ENCODE measurements at regions not wholly inside any gene's neighbourhood (a gene's known extent, or its start where the extent isn't known, plus 50 kb on each side); places are given as distances from the start of the nearest gene placed in this dataset.
"Not testable (repeated sequence)": the region's sequence is repeated elsewhere in the genome, so short reads cannot be mapped to it uniquely, and the experiment has no call there.

GRCh38 chr17:64792793-64793575 lies 126.3 kb downstream of the LRRC37A3 start:
- not testable (repeated sequence) for TF ChIP-seq POLR2A (IDR thresholded peaks at IDR 0.05)
- TF ChIP-seq, protein P1, sequence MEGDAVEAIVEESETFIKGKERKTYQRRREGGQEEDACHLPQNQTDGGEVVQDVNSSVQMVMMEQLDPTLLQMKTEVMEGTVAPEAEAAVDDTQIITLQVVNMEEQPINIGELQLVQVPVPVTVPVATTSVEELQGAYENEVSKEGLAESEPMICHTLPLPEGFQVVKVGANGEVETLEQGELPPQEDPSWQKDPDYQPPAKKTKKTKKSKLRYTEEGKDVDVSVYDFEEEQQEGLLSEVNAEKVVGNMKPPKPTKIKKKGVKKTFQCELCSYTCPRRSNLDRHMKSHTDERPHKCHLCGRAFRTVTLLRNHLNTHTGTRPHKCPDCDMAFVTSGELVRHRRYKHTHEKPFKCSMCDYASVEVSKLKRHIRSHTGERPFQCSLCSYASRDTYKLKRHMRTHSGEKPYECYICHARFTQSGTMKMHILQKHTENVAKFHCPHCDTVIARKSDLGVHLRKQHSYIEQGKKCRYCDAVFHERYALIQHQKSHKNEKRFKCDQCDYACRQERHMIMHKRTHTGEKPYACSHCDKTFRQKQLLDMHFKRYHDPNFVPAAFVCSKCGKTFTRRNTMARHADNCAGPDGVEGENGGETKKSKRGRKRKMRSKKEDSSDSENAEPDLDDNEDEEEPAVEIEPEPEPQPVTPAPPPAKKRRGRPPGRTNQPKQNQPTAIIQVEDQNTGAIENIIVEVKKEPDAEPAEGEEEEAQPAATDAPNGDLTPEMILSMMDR (IDR thresholded peaks at IDR 0.05), result not testable (repeated sequence)

All from thyroid gland (tissue), 4 donors.